C4-2B (cell line): ENCODE measurements at regions not wholly inside any gene's neighbourhood (a gene's known extent, or its start where the extent isn't known, plus 50 kb on each side); places are given as distances from the start of the nearest gene placed in this dataset.

Source experiments
- H3K27ac ChIP-seq: fragments of 450-650 bp; 2 replicates; pipeline ENCODE4 v1.5.1; 2017
- CTCF ChIP-seq: fragments of 450-650 bp; conservative IDR thresholded peaks from 2 replicates; pipeline ENCODE4 v1.5.1; 2017; ENCODE audit warnings: mild to moderate bottlenecking
- ZFX ChIP-seq: fragments of 450-650 bp; IDR thresholded peaks from 2 replicates; pipeline ENCODE4 v1.6.1; 2017

- H3K27ac ChIP-seq = no peak overlapping the region
- TF ChIP-seq ZFX (no peak), CTCF (no peak)
These were observed 798.7 kb downstream of the PCDH7 start for GRCh38 chr4:31518796-31519250.

GRCh38 chr4:31530555-31530954 lies 810.4 kb downstream of the PCDH7 start:
- TF ChIP-seq ZFX (no peak), CTCF (no peak)

GRCh38 chr4:31538877-31539276 lies 818.7 kb downstream of the PCDH7 start:
- TF ChIP-seq CTCF (no peak; the same call in 1 of the 2 replicates), ZFX (no peak)
- no peak overlapping the region for H3K27ac ChIP-seq

More at GRCh38 chr4:31530555-31530954, 810.4 kb downstream of the PCDH7 start:
- H3K27ac ChIP-seq = no peak overlapping the region

GRCh38 chr4:31539284-31540069 lies 819.3 kb downstream of the PCDH7 start:
- no peak overlapping the region for H3K27ac ChIP-seq
- TF ChIP-seq ZFX = no peak
- TF ChIP-seq CTCF = no peak

GRCh38 chr4:31545330-31545729 lies 825.2 kb downstream of the PCDH7 start:
- no peak for TF ChIP-seq ZFX
- no peak for TF ChIP-seq CTCF
- no peak overlapping the region for H3K27ac ChIP-seq

GRCh38 chr4:31545755-31546154 lies 825.6 kb downstream of the PCDH7 start:
- no peak overlapping the region for H3K27ac ChIP-seq
- TF ChIP-seq ZFX (no peak), CTCF (no peak)

GRCh38 chr4:31548021-31548420 lies 827.9 kb downstream of the PCDH7 start:
- TF ChIP-seq ZFX = no peak
- TF ChIP-seq CTCF = no peak
- no peak overlapping the region for H3K27ac ChIP-seq
